AG04450 (cell line): ENCODE measurements at regions not wholly inside any gene's neighbourhood (a gene's known extent, or its start where the extent isn't known, plus 50 kb on each side); places are given as distances from the start of the nearest gene placed in this dataset.

Experiments
- CTCF ChIA-PET: fragments of 300-600, 350-600 bp; formaldehyde crosslinking; extraction: SDS; loops from one replicate; lab custom pipeline; 2022; ENCODE audit warnings: antibody characterized with exemption, inconsistent platforms; lab: Charles Lee
- POLR2A ChIA-PET: fragments of 350-600 bp; formaldehyde crosslinking; extraction: SDS; loops from one replicate; lab custom pipeline; 2021; ENCODE audit warnings: antibody characterized with exemption, inconsistent platforms; lab: Yijun Ruan, JAX
- DNase-seq: peaks from one replicate; pipeline ENCODE4 v3.0.0-alpha.2; 2011; ENCODE audit warnings: low read depth, low spot score
- H3K27ac ChIP-seq: one replicate; pipeline ENCODE4 v1.5.1; 2012; ENCODE audit warnings: low read depth, low read length, control low read depth
- H3K27me3 ChIP-seq: one replicate; pipeline ENCODE4 v1.6.0; 2012; ENCODE audit warnings: low read length; ENCODE audit not compliant: control insufficient read depth, insufficient read depth
- H3K4me3 ChIP-seq: 2 replicates; pipeline ENCODE4 v1.5.1; 2011; ENCODE audit warnings: mild to moderate bottlenecking, low read depth, low read length, control low read depth
- H3K9me3 ChIP-seq: 2 replicates; pipeline ENCODE4 v1.5.1; 2012; ENCODE audit warnings: low read length; ENCODE audit not compliant: control insufficient read depth, insufficient read depth
- CTCF ChIP-seq: IDR thresholded peaks from 2 replicates; pipeline ENCODE4 v1.5.1; 2011; ENCODE audit warnings: low read depth, low read length, control low read depth, inconsistent platforms

GRCh38 chr13:111039735-111040134 is 75.4 kb upstream of the ARHGEF7 start:
- CTCF ChIA-PET, result interaction anchor here (1.0 kb wide), 1 partner anchor 28 kb away, joined by 3 read pairs; no protein-coding TSS in a partner anchor
- POLR2A ChIA-PET, result no interaction called here
- no peak for DNase-seq
- Histone ChIP-seq H3K27me3 (peaks cover 21% of the 10 kb centered on the region), H3K9me3 (no peaks in the 10 kb centered on the region), H3K4me3 (no peak overlapping the region), H3K27ac (no peak overlapping the region)
- TF ChIP-seq CTCF, result no peak

GRCh38 chr13:111038887-111039286 is 76.2 kb upstream of the ARHGEF7 start:
- CTCF ChIA-PET, result no interaction called here
- POLR2A ChIA-PET, result no interaction called here
- Histone ChIP-seq H3K27me3 (peaks cover 21% of the 10 kb centered on the region), H3K9me3 (no peaks in the 10 kb centered on the region), H3K27ac (no peak overlapping the region), H3K4me3 (no peak overlapping the region)
- DNase-seq, result no peak
- TF ChIP-seq CTCF, result no peak

- Histone ChIP-seq H3K27me3 (peaks cover 21% of the 10 kb centered on the region), H3K4me3 (no peak overlapping the region), H3K27ac (no peak overlapping the region), H3K9me3 (no peaks in the 10 kb centered on the region)
- DNase-seq, result no peak
- no peak for TF ChIP-seq CTCF
- CTCF ChIA-PET, result interaction anchor here (1.0 kb wide), 1 partner anchor 10 kb away, joined by 5 read pairs; no protein-coding TSS in a partner anchor
- POLR2A ChIA-PET, result no interaction called here
Measured at GRCh38 chr13:111037927-111038326, 77.2 kb upstream of the ARHGEF7 start.

- POLR2A ChIA-PET, result no interaction called here
- TF ChIP-seq CTCF, result no peak
- no peak for DNase-seq
- Histone ChIP-seq H3K27me3 (peaks cover 18% of the 10 kb centered on the region), H3K27ac (no peak overlapping the region), H3K9me3 (no peaks in the 10 kb centered on the region), H3K4me3 (no peak overlapping the region)
- CTCF ChIA-PET, result interaction anchor here (0.6 to 1.3 kb wide), 6 partner anchors 9 to 218 kb away, joined by 3 to 5 read pairs (median 3); no protein-coding TSS in a partner anchor
Measured at GRCh38 chr13:111036665-111037064, 78.4 kb upstream of the ARHGEF7 start.

- ChIA-PET CTCF (interaction anchor here (0.6 to 1.3 kb wide), 6 partner anchors 8 to 217 kb away, joined by 3 to 5 read pairs (median 3); no protein-coding TSS in a partner anchor), POLR2A (no interaction called here)
- no peaks in the 10 kb centered on the region for H3K9me3 ChIP-seq
- no peak overlapping the region for H3K27ac ChIP-seq
- peaks cover 18% of the 10 kb centered on the region for H3K27me3 ChIP-seq
- no peak for DNase-seq
- TF ChIP-seq CTCF, result no peak
- H3K4me3 ChIP-seq, result no peak overlapping the region
Measured at GRCh38 chr13:111035861-111036260, 79.2 kb upstream of the ARHGEF7 start.
